ENCODE measurements at regions not wholly inside any gene's neighbourhood (a gene's known extent, or its start where the extent isn't known, plus 50 kb on each side); places are given as distances from the start of the nearest gene placed in this dataset.

DNA sequence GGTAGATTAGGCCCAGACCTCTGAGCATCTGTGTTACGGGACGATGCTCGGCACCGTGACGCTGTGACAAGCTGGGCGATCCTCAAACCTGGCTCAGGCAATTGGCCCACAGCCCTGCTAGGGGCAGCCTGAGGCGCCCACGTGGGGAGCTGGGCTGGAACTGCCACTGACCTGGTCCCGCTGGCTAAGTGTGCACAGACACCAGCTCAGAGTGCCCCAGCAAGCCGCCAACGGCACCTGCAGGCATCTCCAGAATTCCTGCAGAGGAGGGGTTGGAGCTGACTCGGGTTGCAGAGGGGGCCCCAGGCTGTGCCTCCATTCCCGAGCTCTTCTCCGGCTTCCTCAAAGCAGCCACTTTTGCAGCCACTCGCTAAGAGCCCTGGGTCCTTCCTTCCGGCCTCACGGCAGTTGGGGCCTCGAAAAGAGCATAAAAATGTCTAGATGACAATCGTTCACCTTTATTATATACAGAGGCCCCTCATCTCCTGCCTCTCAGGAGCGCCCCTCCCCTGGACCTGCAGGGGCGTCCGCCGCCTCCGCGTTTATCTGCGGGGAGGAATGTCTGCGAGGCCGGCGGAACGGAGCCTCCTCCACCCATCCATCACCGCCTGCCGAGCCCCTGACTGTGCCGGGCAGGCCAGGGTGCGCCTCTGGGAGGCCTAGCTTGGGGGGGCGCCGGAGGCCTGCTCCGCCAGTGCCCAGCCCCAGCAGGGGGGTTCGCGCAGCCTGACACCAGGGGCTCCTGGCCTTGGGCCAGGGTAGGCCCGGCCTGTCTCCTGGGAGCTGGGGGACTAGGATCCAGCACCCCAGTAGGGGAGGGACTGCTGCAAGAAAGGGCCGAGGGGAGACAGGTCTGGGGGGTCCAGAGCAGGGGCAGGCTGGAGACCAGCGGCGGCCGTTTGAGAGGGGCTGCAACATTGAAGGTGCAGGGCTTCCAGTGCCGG is 144.9 kb downstream of the BARX1 start:
- peak in 4 of 8 experiments; percentile 60 to 91 (median 84) for ATAC-seq (replicated peaks in 6 of 8)
- in situ Hi-C loops (cut with MboI; ENCODE audit: low pct_unique_long_range_greater_than_20kb in 2 of 9, low sequenced_read_pairs in 9 of 9, unreplicated experiment in 9 of 9) = no loop called here
- WGBS, 10 experiments = 0 to 66% (median 40%) methylated on average over 1 to 7 of the region's 45 CpGs; no CpG with 5 or more reads in 5 of the 10 experiments
- Histone ChIP-seq H3K27ac (peak overlapping the region in 1 of 2 donors; percentile 6), H3K4me1 (replicated peaks in 1 of 2) (peaks cover 10 to 12% of the 10 kb centered on the region in 2 donors), H3K4me3 (no peak overlapping the region)

DNA sequence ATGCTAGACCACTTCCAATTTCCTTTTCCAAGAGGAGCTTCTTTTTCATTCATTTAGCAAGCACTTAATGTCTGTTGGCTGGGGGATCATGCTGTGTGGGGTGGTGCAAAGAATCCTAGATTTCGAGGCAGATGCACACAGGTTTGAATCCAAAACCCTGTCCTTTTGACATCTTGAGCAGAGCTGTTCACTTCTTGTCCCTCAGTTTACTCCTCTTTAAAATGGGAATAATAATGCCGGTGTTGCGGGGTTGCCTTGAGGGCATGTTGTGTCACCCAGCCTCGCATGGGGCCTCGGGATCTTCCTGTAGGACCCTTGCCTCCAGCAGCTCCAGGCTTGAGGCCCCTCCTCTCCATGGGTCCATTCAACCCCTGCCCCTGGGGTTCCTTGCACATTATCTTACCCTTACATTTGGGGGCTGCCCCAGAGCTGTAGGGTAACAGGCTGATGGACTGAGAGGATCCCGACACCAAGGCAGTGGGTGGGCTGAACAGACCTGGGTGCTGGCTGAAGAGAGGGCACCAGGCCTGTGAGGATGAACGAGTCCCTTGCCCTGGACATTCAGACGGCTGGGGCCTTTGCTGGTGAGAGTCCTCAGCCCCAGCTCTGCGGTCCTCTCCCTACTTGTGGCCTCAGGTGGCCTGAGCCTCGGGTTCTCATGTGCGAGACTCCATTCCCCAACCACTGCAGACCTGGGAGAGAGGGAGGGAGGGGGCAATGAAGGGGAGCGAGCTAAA is 145.8 kb downstream of the BARX1 start:
- no peak overlapping the region for H3K27ac ChIP-seq
- H3K4me1 ChIP-seq (replicated peaks in 1 of 2) = peaks cover 6 to 9% of the 10 kb centered on the region in 2 donors
- ATAC-seq (replicated peaks in 6 of 8) = no peak
- H3K4me3 ChIP-seq = no peak overlapping the region
- WGBS, 10 experiments = 23 to 100% (median 94%) methylated on average over 1 to 6 of the region's 12 CpGs; no CpG with 5 or more reads in 2 of the 10 experiments
- in situ Hi-C loops (cut with MboI; ENCODE audit: low pct_unique_long_range_greater_than_20kb in 2 of 9, low sequenced_read_pairs in 9 of 9, unreplicated experiment in 9 of 9) = no loop called here

DNA sequence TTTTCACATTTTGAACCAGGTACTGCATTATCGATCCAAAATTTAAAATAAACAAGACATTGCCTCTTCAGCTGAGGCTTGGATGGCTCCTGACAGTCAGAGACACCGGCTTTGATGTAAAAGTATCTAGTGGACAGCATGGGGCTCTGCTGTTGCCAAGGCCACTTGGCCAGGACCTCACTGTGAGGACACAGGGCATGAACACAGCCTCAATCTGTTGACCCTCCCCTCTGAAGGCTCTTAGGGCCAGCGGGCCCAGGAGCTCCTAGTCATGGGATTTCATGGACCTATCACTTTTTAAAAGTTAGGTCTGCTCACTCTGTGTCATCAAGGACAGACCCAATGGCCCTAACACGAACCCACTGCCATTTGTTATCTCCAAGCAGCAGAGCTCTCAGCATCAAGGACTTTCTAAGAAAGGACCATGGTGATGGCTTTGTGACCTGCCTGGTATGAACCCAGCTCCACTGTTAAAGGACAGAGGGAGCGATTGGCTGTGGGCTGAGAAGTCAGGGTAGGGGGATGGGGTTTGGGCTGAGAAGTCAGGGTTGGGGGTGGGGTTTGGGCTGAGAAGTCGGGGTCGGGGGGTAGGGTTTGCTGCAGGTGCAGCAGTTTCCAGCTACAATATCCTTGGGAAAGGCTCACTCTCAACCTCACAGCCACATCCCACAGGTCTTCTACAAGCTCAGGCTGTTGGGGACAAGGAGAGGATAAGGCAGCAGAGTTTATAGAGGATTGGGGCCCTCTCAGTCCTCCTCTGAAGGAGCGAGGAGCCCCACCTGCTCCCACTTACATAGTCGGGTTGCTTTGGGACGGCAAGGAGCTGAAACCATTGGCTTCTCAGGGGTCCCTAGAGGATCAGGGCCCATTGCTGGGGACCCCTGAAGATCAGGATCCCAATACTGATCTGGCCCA is 146.8 kb downstream of the BARX1 start:
- H3K27ac ChIP-seq = no peak overlapping the region
- WGBS, 10 experiments = 13 to 76% (median 63%) methylated on average over 1 to 3 of the region's 10 CpGs; no CpG with 5 or more reads in 6 of the 10 experiments
- H3K4me1 ChIP-seq (replicated peaks in 1 of 2) = peaks cover 0 to under 1% of the 10 kb centered on the region in 2 donors
- in situ Hi-C loops (cut with MboI; ENCODE audit: low pct_unique_long_range_greater_than_20kb in 2 of 9, low sequenced_read_pairs in 9 of 9, unreplicated experiment in 9 of 9) = no loop called here
- ATAC-seq (replicated peaks in 6 of 8) = no peak
- H3K4me3 ChIP-seq = no peak overlapping the region

DNA sequence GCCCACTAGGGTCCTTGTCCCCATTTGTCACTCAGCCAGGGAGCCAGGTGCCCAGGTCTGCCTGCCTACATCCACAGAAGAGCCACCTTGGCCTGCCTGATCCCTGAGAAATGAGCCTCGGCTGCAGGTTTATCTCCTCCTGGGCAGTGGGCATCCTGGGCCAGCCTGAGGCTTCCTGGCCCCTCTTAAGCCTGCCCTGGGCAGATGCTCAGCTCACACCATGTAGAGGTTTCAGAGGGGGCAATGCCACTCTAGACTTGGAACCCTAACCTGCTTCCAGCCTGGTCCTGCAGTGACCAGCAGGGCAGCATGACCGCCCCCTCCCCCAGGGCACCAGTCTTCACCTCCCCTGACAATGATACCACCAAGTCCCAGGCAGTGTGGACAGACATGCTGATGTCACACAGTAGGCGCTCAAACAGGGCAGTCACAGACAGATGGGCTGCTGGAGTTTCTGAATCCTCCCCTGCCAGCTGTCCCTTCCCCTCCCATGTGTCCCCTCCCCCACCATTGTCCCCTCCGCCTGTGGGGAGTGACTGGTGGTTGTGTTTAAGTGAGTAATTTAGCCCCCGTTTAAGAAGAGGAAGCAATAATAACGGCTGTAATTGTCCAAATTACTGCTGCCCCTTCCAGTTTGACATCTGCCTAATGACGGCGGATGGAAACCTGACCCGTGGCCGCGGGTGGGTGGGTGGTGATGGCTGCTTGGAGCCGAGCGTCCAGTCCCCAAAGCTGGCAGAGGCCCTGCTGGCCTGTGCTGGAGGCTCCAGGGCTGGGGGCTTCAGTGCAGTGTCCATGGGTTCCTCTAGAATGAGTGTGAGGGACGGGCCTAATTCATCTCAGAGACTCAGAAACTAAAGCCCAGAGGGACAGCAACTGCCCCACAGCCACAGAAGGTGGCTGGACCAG is 147.7 kb downstream of the BARX1 start:
- ATAC-seq (replicated peaks in 6 of 8) = no peak
- no peak overlapping the region for H3K4me3 ChIP-seq
- in situ Hi-C loops (cut with MboI; ENCODE audit: low pct_unique_long_range_greater_than_20kb in 2 of 9, low sequenced_read_pairs in 9 of 9, unreplicated experiment in 9 of 9) = no loop called here
- H3K4me1 ChIP-seq (replicated peaks in 1 of 2) = no peaks in the 10 kb centered on the region
- 20 to 100% (median 26%) methylated on average over 1 to 4 of the region's 14 CpGs; no CpG with 5 or more reads in 4 of the 10 experiments for WGBS, 10 experiments
- no peak overlapping the region for H3K27ac ChIP-seq

DNA sequence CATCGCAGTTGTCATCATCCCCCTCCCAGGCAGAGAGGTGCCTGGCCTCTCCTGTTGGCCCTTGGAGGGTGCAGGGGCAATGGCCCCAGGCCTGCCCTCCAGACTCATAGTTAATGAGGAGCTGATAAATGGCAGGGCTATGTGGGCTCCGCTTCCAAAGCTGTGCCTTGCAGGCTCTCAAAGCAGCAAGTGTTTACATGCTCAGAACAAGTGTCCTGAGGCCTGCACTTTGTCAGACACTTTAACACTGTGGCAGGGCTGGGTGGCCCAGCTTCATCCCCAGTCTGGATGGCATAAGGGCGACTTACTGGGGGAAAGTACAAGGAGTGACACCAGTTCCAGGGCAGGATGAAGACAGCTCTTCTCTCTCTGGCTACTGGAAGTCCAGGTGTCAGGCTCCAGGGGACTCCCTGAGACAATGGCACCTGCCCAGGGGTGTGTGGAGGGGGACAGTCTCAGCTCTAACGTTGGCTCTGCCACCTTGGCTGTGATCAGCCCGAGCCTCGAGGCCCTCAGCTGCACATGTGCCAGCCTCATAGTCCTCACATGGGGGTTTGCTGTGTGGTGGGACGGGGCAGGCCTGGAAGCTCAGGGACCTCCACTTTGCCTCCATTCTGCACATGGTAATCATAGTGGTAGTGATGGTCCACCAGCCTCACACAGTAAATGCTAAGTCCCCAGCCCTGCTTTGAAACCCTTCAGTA is 153.4 kb downstream of the BARX1 start:
- no peak overlapping the region for H3K27ac ChIP-seq
- ATAC-seq (replicated peaks in 6 of 8) = no peak
- no peak overlapping the region for H3K4me3 ChIP-seq
- in situ Hi-C loops (cut with MboI; ENCODE audit: low pct_unique_long_range_greater_than_20kb in 2 of 9, low sequenced_read_pairs in 9 of 9, unreplicated experiment in 9 of 9) = no loop called here
- 0 to 72% (median 6%) methylated on average over 1 to 3 of the region's 7 CpGs; no CpG with 5 or more reads in 7 of the 10 experiments for WGBS, 10 experiments
- H3K4me1 ChIP-seq (replicated peaks in 1 of 2) = no peaks in the 10 kb centered on the region

DNA sequence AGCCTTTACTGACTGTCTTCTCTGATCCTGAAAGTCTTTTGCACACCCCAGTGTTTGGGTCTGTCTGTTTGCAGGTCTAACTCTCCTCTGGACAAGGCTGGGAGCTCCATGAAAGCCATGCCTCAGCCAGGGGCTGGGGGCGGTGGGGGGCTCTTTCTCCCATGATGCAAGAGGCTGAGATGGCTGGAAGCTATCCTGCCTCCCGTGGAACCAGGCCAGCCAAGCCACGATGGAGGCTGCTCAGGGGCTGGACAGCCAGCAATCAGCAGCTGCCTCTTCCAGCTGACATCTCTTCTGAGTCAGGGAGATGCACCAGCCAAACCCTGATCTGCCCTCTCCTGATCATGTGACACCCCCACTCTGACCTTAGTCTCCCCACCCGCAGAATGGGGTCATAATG is 154.0 kb downstream of the BARX1 start:
- Histone ChIP-seq H3K4me1 (replicated peaks in 1 of 2) (no peaks in the 10 kb centered on the region), H3K27ac (no peak overlapping the region), H3K4me3 (no peak overlapping the region)
- in situ Hi-C loops (cut with MboI; ENCODE audit: low pct_unique_long_range_greater_than_20kb in 2 of 9, low sequenced_read_pairs in 9 of 9, unreplicated experiment in 9 of 9) = no loop called here
- WGBS, 10 experiments = 10 to 56% (median 43%) methylated on average over 1 to 2 of the region's 4 CpGs; no CpG with 5 or more reads in 7 of the 10 experiments
- no peak for ATAC-seq (replicated peaks in 6 of 8)

DNA sequence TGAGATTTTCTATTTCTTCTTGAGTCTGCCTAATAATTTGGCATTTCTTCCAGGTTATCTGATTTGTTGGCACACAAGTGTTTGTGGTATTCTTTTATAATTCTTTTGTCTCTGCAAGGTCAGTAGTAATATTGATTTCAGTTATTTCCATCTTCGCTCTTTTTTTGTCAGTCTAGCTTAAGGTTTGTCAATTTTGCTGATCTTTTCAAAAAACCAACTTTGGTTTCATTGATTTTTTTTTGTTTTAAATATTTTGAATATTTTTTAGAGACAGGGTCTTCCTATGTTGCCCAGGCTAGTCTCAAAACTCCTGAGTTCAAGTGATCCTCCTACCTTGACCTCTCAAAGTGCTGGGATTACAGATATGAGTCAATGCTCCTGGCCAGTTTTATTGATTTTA is 162.8 kb downstream of the BARX1 start:
- H3K4me3 ChIP-seq = no peak overlapping the region

DNA sequence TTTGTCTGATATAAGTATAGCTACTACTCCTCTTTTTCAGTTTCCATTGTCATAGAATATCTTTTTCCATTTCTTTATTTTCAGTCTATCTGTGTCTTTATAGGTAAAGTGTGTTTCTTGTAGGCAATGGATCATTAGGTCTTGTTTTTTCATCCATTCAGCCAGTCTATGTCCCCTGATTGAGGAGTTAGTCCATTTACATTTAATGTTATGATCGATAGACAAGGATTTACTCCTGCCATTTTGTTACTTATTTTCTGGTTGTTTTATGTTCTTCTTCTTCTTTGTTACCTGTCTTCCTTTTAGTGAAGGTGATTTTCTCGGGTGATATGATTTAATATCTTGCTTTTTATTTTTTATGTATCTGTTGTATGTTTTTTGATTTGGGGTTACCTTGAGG is 169.0 kb downstream of the BARX1 start:
- ATAC-seq (replicated peaks in 6 of 8) = no peak
- H3K4me1 ChIP-seq (replicated peaks in 1 of 2) = no peaks in the 10 kb centered on the region
- WGBS, 10 experiments = 9 to 79% (median 50%) methylated on average over 1 to 2 of the region's 2 CpGs; no CpG with 5 or more reads in 1 of the 10 experiments
- in situ Hi-C loops (cut with MboI; ENCODE audit: low pct_unique_long_range_greater_than_20kb in 2 of 9, low sequenced_read_pairs in 9 of 9, unreplicated experiment in 9 of 9) = no loop called here
- H3K27ac ChIP-seq = no peak overlapping the region
- H3K4me3 ChIP-seq = no peak overlapping the region

More for the DNA sequence above, 162.8 kb downstream of the BARX1 start:
- in situ Hi-C loops (cut with MboI; ENCODE audit: low pct_unique_long_range_greater_than_20kb in 2 of 9, low sequenced_read_pairs in 9 of 9, unreplicated experiment in 9 of 9) = no loop called here
- ATAC-seq (replicated peaks in 6 of 8) = no peak
- WGBS, 10 experiments = 25 to 100% (median 88%) methylated on average over 1 of the region's 1 CpG
- Histone ChIP-seq H3K27ac (no peak overlapping the region), H3K4me1 (replicated peaks in 1 of 2) (no peaks in the 10 kb centered on the region)

DNA sequence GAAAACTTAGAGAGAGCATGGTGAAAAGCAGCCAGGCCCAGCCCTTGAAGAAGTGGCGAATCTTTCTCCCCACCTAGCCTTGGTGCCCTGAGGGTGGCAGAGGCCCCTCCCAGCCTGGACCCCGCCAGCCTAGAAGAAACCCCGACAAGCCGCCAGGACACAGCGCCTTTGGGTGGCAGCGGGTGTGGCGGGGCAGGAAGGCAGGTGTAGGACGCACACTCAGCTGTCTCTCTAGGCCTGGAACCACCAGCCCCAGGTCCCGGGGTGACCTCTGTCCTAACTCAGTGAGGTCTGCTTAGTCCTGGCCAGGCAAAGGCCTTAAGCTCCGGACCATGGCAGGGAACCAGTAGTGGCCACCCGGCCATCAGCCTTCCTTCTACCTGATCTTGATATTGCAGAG is 178.3 kb downstream of the BARX1 start:
- in situ Hi-C loops (cut with MboI; ENCODE audit: low pct_unique_long_range_greater_than_20kb in 2 of 9, low sequenced_read_pairs in 9 of 9, unreplicated experiment in 9 of 9) = no loop called here
- ATAC-seq (replicated peaks in 6 of 8) = no peak
- Histone ChIP-seq H3K27ac (no peak overlapping the region), H3K4me3 (no peak overlapping the region), H3K4me1 (replicated peaks in 1 of 2) (no peaks in the 10 kb centered on the region)
- 11 to 90% (median 83%) methylated on average over 1 to 3 of the region's 11 CpGs; no CpG with 5 or more reads in 3 of the 10 experiments for WGBS, 10 experiments

DNA sequence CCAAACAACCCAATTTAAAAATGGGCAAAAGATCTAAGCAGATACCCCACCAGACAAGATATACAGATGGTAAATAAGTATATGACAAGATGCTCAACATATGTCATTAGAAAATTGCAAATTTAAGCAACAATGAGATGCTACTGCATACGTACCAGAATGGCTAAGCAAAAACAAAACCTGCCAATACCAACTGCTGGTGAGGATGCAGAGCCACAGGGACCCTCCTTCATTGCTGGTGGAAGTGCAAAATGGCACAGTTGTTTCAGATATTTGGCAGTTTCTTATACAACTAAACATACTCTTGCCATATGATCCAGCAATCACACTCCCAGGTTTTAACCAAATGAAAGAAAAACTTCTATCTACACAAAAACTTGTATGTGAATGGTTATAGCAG is 178.9 kb downstream of the BARX1 start:
- WGBS, 10 experiments = 0 to 100% (median 40%) methylated on average over 1 of the region's 1 CpG; no CpG with 5 or more reads in 2 of the 10 experiments
- Histone ChIP-seq H3K27ac (no peak overlapping the region), H3K4me1 (replicated peaks in 1 of 2) (no peaks in the 10 kb centered on the region), H3K4me3 (no peak overlapping the region)
- in situ Hi-C loops (cut with MboI; ENCODE audit: low pct_unique_long_range_greater_than_20kb in 2 of 9, low sequenced_read_pairs in 9 of 9, unreplicated experiment in 9 of 9) = no loop called here
- ATAC-seq (replicated peaks in 6 of 8) = no peak

DNA sequence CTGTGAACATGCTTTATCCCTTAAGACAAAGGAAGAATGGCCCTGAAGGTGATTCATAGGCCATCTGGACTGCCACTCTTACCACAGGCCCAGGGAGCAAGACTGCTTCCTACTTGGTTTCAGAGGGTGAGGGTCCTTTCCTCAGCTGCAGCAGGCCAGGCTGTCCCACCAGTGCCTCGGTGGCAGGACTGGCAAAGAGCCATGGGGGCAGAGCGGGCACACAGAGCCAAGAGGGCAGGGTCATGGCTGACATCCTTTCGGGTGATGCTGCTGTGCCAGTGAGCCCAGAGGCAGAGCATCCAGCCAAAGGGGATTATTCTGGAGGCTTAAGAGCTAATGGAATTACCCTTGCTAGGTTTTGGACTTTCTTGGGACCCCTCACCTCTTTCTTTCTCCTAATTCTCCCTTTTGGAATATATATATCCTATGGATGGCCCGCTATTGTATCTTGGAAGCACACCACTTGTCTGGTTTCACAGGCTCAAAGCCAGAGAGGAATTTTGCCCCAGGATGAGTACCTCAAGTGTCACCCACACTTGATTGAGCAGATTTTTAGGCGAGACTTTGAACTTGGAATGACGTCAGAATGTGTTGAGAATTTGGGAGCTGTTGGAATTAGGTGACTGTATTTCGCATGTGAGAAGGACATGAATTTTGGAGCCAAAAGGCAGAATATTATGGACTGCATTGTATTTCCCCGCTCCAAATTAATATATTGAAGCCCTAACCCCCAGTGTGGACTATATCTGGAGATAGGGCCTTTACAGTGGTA is 180.6 kb downstream of the BARX1 start:
- WGBS, 10 experiments = 0 to 92% (median 70%) methylated on average over 1 to 6 of the region's 8 CpGs; no CpG with 5 or more reads in 1 of the 10 experiments
- no peak for ATAC-seq (replicated peaks in 6 of 8)
- Histone ChIP-seq H3K4me1 (replicated peaks in 1 of 2) (no peaks in the 10 kb centered on the region), H3K4me3 (no peak overlapping the region), H3K27ac (no peak overlapping the region)
- in situ Hi-C loops (cut with MboI; ENCODE audit: low pct_unique_long_range_greater_than_20kb in 2 of 9, low sequenced_read_pairs in 9 of 9, unreplicated experiment in 9 of 9) = no loop called here

Measured in motor neuron (in vitro differentiated cells).